Loucy (cell line): ENCODE measurements at regions not wholly inside any gene's neighbourhood (a gene's known extent, or its start where the extent isn't known, plus 50 kb on each side); places are given as distances from the start of the nearest gene placed in this dataset.

Experiments
- H2AFZ ChIP-seq: fragments of 200-600 bp; sonication (generic); 2 replicates; pipeline ENCODE4 v1.6.0; 2016; ENCODE audit warnings: antibody characterized with exemption, mild to moderate bottlenecking, low read length, moderate library complexity
- H3F3A ChIP-seq: fragments of 200-600 bp; 2 replicates; pipeline ENCODE4 v1.6.0; 2016; ENCODE audit warnings: antibody characterized with exemption, low read depth, mild to moderate bottlenecking
- H3K27me3 ChIP-seq: fragments of 200-600 bp; sonication (generic); 2 replicates; pipeline ENCODE4 v1.6.1; 2014; ENCODE audit warnings: low read length, mild to moderate bottlenecking; ENCODE audit not compliant: insufficient read depth, poor library complexity, severe bottlenecking
- H3K36me3 ChIP-seq: fragments of 200-600 bp; sonication (generic); 2 replicates; pipeline ENCODE4 v1.6.1; 2016; ENCODE audit warnings: low read length; ENCODE audit not compliant: insufficient read depth
- H3K4me1 ChIP-seq: fragments of 200-600 bp; sonication (generic); 2 replicates; pipeline ENCODE4 v1.5.1; 2014; ENCODE audit warnings: low read length, mild to moderate bottlenecking; ENCODE audit not compliant: insufficient read depth, poor library complexity, severe bottlenecking
- H3K4me2 ChIP-seq: fragments of 200-600 bp; sonication (generic); 2 replicates; pipeline ENCODE4 v1.6.0; 2014; ENCODE audit warnings: antibody characterized with exemption, low read length, low read depth, mild to moderate bottlenecking; ENCODE audit not compliant: poor library complexity, severe bottlenecking
- H3K4me3 ChIP-seq: fragments of 200-600 bp; sonication (generic); 2 replicates; pipeline ENCODE4 v1.5.1; 2014; ENCODE audit warnings: low read length, mild to moderate bottlenecking, mixed read lengths; ENCODE audit not compliant: poor library complexity, severe bottlenecking
- H3K79me2 ChIP-seq: fragments of 200-600 bp; sonication (generic); 2 replicates; pipeline ENCODE4 v1.6.1; 2014; ENCODE audit warnings: low read length; ENCODE audit not compliant: insufficient read depth
- H3K9ac ChIP-seq: fragments of 200-600 bp; sonication (generic); 2 replicates; pipeline ENCODE4 v1.6.0; 2014; ENCODE audit warnings: mild to moderate bottlenecking, low read depth, low read length, moderate library complexity; ENCODE audit not compliant: poor library complexity, severe bottlenecking
- H3K9me2 ChIP-seq: fragments of 200-600 bp; sonication (generic); replicated peaks from 2 replicates; pipeline ENCODE4 v1.6.1; 2016; ENCODE audit warnings: low read depth, low read length, mixed read lengths
- H3K9me3 ChIP-seq: fragments of 200-600 bp; sonication (generic); 2 replicates; pipeline ENCODE4 v1.6.1; 2014; ENCODE audit warnings: mild to moderate bottlenecking, antibody characterized with exemption, low read length, low read depth; ENCODE audit not compliant: insufficient read depth
- H4K20me1 ChIP-seq: fragments of 200-600 bp; sonication (generic); 2 replicates; pipeline ENCODE4 v1.6.0; 2014; ENCODE audit warnings: antibody characterized with exemption, low read length, mild to moderate bottlenecking; ENCODE audit not compliant: insufficient read depth, poor library complexity, severe bottlenecking
- CTCF ChIP-seq: fragments of 200-600 bp; sonication (generic); conservative IDR thresholded peaks from 2 replicates; pipeline ENCODE4 v1.5.1; 2014; ENCODE audit warnings: mild to moderate bottlenecking, antibody characterized with exemption, low read length
- EZH2phosphoT487 ChIP-seq: fragments of 200-600 bp; IDR thresholded peaks from 2 replicates; pipeline ENCODE4 v1.6.1; 2018; ENCODE audit warnings: antibody characterized with exemption, mild to moderate bottlenecking, moderate library complexity, borderline replicate concordance

GRCh38 chr14:85040046-85040685 is 489.8 kb upstream of the FLRT2 start:
- TF ChIP-seq CTCF (no peak), EZH2phosphoT487 (no peak)
- Histone ChIP-seq H3K4me3 (no peak overlapping the region), H2AFZ (no peak overlapping the region), H3K4me2 (no peak overlapping the region), H3F3A (no peaks in the 10 kb centered on the region), H3K27me3 (no peaks in the 10 kb centered on the region), H3K79me2 (no peaks in the 10 kb centered on the region), H3K36me3 (no peaks in the 10 kb centered on the region), H3K9me2 (no peaks in the 10 kb centered on the region), H4K20me1 (no peaks in the 10 kb centered on the region), H3K9ac (no peak overlapping the region), H3K9me3 (no peaks in the 10 kb centered on the region), H3K4me1 (no peaks in the 10 kb centered on the region)

- Histone ChIP-seq H3K36me3 (no peaks in the 10 kb centered on the region), H3K27me3 (no peaks in the 10 kb centered on the region), H4K20me1 (no peaks in the 10 kb centered on the region), H3K4me2 (no peak overlapping the region), H3F3A (no peaks in the 10 kb centered on the region), H2AFZ (no peak overlapping the region), H3K9me3 (no peaks in the 10 kb centered on the region), H3K9me2 (no peaks in the 10 kb centered on the region), H3K4me1 (no peaks in the 10 kb centered on the region), H3K4me3 (no peak overlapping the region), H3K9ac (no peak overlapping the region), H3K79me2 (no peaks in the 10 kb centered on the region)
- no peak for TF ChIP-seq EZH2phosphoT487
- no peak for TF ChIP-seq CTCF
Measured at GRCh38 chr14:85041618-85042017, 488.3 kb upstream of the FLRT2 start.

GRCh38 chr14:85042301-85042700 is 487.6 kb upstream of the FLRT2 start:
- TF ChIP-seq EZH2phosphoT487: no peak
- no peak for TF ChIP-seq CTCF
- Histone ChIP-seq H3K27me3 (no peaks in the 10 kb centered on the region), H3K4me3 (no peak overlapping the region), H3K4me2 (no peak overlapping the region), H3K4me1 (no peaks in the 10 kb centered on the region), H3F3A (no peaks in the 10 kb centered on the region), H3K9ac (no peak overlapping the region), H3K36me3 (no peaks in the 10 kb centered on the region), H3K79me2 (no peaks in the 10 kb centered on the region), H4K20me1 (no peaks in the 10 kb centered on the region), H3K9me3 (no peaks in the 10 kb centered on the region), H3K9me2 (no peaks in the 10 kb centered on the region), H2AFZ (no peak overlapping the region)
